HG02642 (cell line): ENCODE measurements at regions not wholly inside any gene's neighbourhood (a gene's known extent, or its start where the extent isn't known, plus 50 kb on each side); places are given as distances from the start of the nearest gene placed in this dataset.
"Not testable (repeated sequence)": the region's sequence is repeated elsewhere in the genome, so short reads cannot be mapped to it uniquely, and the experiment has no call there.

Experiments
- ATAC-seq: cut with Tn5 transposase; IDR thresholded peaks from one replicate; pipeline ENCODE4 v1.9.1; 2021; ENCODE audit warnings: mild to moderate bottlenecking; ENCODE audit not compliant: unreplicated experiment, poor library complexity

- no peak for ATAC-seq
These were observed 109.3 kb downstream of the TNFSF18 start for GRCh38 chr1:172941471-172941870.

- no peak for ATAC-seq
These were observed 108.8 kb downstream of the TNFSF18 start for GRCh38 chr1:172941945-172942344.

GRCh38 chr1:172943138-172943537 is 107.6 kb downstream of the TNFSF18 start:
- ATAC-seq: not testable (repeated sequence)

- ATAC-seq: no peak
These were observed 105.8 kb downstream of the TNFSF18 start for GRCh38 chr1:172944931-172945330.

GRCh38 chr1:172946814-172947507 is 103.8 kb downstream of the TNFSF18 start:
- no peak for ATAC-seq

GRCh38 chr1:172948457-172948856 is 102.3 kb downstream of the TNFSF18 start:
- no peak for ATAC-seq

- ATAC-seq: no peak
These were observed 101.6 kb downstream of the TNFSF18 start for GRCh38 chr1:172949096-172949495.

- ATAC-seq: no peak
These were observed 100.2 kb downstream of the TNFSF18 start for GRCh38 chr1:172950528-172950927.

- no peak for ATAC-seq
These were observed 98.9 kb downstream of the TNFSF18 start for GRCh38 chr1:172951730-172952365.

DNA sequence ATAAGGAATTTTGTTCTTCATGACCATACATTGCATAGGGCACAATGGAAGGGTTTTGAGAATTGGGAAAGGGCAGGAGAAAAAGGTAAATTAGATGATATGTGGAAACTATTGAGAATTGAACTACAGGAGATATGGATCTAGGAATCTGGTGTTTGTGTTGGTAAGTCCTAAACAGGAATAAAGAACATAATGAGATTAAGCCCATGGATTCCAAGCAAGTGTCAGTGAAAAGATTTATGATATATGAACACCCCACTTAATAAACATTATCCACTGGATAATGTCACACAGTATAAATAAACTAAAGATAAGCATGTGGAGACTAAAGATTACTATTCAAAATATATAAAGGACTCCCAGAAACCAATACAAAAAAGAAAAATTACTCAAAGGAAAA is 98.2 kb downstream of the TNFSF18 start:
- no peak for ATAC-seq

DNA sequence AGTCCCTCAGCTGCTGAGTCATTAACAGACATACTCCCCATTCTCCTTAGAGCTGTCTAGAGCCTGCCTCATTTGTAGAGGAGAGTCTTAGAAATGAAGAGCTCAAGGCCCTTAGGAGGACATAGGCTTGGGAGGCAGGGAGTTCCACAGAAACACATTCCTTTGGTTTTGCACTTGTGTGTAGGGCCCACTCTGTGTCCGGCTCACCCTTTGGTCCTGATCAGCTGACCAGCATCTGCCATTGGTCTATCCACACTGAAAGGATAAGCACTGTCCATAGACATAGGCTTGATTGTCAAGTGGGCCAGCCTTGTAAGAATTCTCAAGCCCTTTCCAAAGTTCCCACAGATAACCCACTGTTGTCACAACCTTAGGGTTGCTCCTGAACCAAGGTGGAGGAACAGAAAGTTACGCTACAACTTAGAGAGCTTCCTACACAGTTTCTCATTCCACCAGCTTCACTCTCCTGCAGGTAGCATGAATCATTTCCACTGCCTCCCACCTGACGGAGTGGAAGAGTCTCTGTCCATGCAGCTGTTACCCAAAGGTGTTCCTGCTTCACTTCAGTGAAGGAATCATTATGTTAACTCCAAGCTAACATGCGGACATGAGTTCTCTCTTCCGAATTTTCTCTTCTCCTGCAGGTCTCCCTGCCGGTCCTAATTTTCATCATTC is 96.1 kb downstream of the TNFSF18 start:
- no peak for ATAC-seq

- ATAC-seq: no peak
These were observed 95.5 kb downstream of the TNFSF18 start for GRCh38 chr1:172955161-172955815.

- ATAC-seq: no peak
These were observed 93.9 kb downstream of the TNFSF18 start for GRCh38 chr1:172956871-172957270.

DNA sequence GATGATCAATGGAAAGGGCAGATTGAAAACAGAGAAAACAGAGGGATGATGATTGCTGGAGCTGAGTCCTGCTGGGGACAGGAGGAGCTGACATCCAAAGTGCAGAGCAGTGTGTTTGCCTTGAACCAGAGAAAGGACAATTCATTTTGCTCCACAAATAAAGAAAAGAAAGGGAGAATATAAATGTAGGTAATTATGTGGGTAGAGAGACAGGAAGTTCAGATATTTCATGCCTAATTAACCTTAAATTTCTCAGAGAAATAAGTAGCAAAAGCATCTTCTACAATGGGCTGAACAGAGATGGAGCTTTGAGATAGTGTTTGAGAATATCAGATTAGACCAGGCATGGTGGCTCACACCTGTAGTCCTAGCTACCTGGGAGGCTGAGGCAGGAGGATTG is 93.2 kb downstream of the TNFSF18 start:
- no peak for ATAC-seq

- ATAC-seq: no peak
These were observed 91.2 kb downstream of the TNFSF18 start for GRCh38 chr1:172959571-172959970.

DNA sequence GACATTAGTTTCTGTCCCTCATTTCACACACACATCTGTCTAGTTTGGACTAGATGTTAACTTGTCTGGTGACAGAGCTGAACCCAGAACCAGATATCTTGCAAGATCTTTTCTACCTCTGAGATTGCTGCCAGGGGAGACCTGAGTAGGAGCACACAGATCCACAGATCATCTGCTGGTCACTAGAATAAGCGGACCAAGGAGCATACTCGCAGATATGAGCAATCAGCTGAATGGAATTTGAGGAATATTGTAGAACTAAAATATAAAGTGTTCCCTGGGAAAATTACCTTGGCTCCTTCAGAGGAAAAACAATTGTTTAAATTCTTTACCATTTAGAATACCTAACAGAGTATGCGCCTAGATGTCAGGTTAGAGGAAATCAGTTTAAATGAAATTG is 90.7 kb downstream of the TNFSF18 start:
- no peak for ATAC-seq

DNA sequence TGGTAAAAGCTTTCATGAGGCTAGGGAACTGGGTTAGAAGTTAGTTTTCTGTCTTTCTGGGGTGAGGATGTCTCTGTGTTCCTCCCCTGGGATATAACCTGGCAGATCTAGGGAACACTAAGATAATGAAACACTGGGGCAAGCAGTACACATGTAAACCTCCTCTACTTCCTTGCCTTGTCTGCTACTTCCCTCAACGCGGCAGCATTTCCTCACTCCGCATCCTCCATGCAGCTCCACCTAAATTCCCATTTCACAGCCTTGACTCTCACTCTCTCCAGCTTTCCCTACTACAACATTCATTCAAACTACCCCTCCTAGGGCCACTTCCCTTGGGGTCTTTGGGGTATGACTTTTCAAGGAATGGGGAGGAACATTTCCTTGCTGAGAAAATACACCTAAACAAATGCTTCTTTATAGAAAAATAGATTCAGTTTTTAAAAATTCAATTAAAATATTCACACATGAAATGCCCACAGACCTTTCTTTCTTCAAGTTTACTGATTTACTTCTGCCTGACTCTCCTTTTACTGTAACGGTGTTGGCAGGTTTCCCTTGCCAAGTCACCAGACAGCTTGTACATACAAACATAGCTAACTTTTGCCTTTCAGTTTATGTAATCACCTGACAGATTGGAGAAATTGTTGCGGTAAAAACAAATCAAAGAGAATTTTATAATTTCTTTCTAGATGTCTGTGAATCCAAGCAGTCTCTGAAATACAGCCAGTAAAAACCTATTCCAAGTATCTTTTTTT is 90.1 kb downstream of the TNFSF18 start:
- no peak for ATAC-seq

- no peak for ATAC-seq
These were observed 85.9 kb downstream of the TNFSF18 start for GRCh38 chr1:172964864-172965263.

GRCh38 chr1:172966844-172967540 is 83.7 kb downstream of the TNFSF18 start:
- ATAC-seq: no peak

GRCh38 chr1:172967936-172968335 is 82.8 kb downstream of the TNFSF18 start:
- ATAC-seq: no peak
